GM19099 (cell line): ENCODE measurements at regions not wholly inside any gene's neighbourhood (a gene's known extent, or its start where the extent isn't known, plus 50 kb on each side); places are given as distances from the start of the nearest gene placed in this dataset.

ENCODE experiments used
- POLR2A ChIP-seq: IDR thresholded peaks from 3 replicates; pipeline ENCODE4 v1.6.1; 2011; ENCODE audit warnings: low read depth; ENCODE audit not compliant: insufficient read length; ENCODE audit errors: extremely low read depth

GRCh38 chr14:34223373-34224148 lies 238.5 kb downstream of the SPTSSA start:
- no peak for TF ChIP-seq POLR2A

GRCh38 chr14:34222867-34223266 lies 239.2 kb downstream of the SPTSSA start:
- TF ChIP-seq POLR2A: no peak

GRCh38 chr14:34222122-34222521 lies 239.9 kb downstream of the SPTSSA start:
- TF ChIP-seq POLR2A: no peak

- no peak for TF ChIP-seq POLR2A
Measured at GRCh38 chr14:34220921-34221320, 241.1 kb downstream of the SPTSSA start.

- TF ChIP-seq POLR2A: no peak
Measured at GRCh38 chr14:34220378-34220706, 241.7 kb downstream of the SPTSSA start.

- no peak for TF ChIP-seq POLR2A
Measured at GRCh38 chr14:34219661-34220377, 242.2 kb downstream of the SPTSSA start.

- no peak for TF ChIP-seq POLR2A
Measured at GRCh38 chr14:34218881-34219280, 243.2 kb downstream of the SPTSSA start.

- TF ChIP-seq POLR2A: no peak
Measured at GRCh38 chr14:34214961-34215360, 247.1 kb downstream of the SPTSSA start.

- no peak for TF ChIP-seq POLR2A
Measured at GRCh38 chr14:34213332-34213731, 248.7 kb downstream of the SPTSSA start.

- TF ChIP-seq POLR2A: no peak
Measured at GRCh38 chr14:34212172-34212929, 249.7 kb downstream of the SPTSSA start.

GRCh38 chr14:34211732-34212131 lies 250.3 kb downstream of the SPTSSA start:
- no peak for TF ChIP-seq POLR2A

GRCh38 chr14:34208532-34208931 lies 253.5 kb downstream of the SPTSSA start:
- TF ChIP-seq POLR2A: no peak

- no peak for TF ChIP-seq POLR2A
Measured at GRCh38 chr14:34205799-34206198, 254.9 kb upstream of the EGLN3 start.

GRCh38 chr14:34204774-34205173 lies 253.9 kb upstream of the EGLN3 start:
- no peak for TF ChIP-seq POLR2A

- TF ChIP-seq POLR2A: no peak
Measured at GRCh38 chr14:34203251-34203722, 252.4 kb upstream of the EGLN3 start.

GRCh38 chr14:34201909-34202637 lies 251.2 kb upstream of the EGLN3 start:
- TF ChIP-seq POLR2A: no peak

- no peak for TF ChIP-seq POLR2A
Measured at GRCh38 chr14:34199585-34199984, 248.7 kb upstream of the EGLN3 start.
